NCI-H2107 treated with DMSO at 0.1 percent for 48 hours (cell line): ENCODE measurements at regions not wholly inside any gene's neighbourhood (a gene's known extent, or its start where the extent isn't known, plus 50 kb on each side); places are given as distances from the start of the nearest gene placed in this dataset.
"Not testable (repeated sequence)": the region's sequence is repeated elsewhere in the genome, so short reads cannot be mapped to it uniquely, and the experiment has no call there.

Source experiments
- DNase-seq: peaks from one replicate; lab custom pipeline; 2025; ENCODE audit not compliant: unreplicated experiment; lab: John Stamatoyannopoulos, UW

DNA sequence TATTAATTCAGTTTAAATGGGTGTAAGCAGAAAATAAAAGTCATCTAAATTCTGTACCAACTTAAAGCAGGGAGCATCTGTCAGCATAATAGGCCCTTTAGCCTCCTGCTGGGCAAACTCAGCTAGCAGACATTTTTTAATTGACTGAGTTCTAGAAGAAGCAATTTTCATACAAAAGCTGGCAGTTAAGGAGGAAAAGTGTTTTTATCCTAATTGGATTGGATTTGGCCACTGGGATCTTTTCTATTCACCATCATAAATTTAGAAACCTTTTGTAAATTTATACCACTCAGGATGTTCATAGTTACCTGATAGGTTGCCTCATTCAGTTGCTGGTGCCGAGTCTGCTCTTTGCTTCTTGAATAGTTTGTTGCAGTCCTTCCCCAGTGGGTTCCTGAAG lies 262.7 kb upstream of the FSIP2 start:
- DNase-seq, result peak; percentile 60

DNA sequence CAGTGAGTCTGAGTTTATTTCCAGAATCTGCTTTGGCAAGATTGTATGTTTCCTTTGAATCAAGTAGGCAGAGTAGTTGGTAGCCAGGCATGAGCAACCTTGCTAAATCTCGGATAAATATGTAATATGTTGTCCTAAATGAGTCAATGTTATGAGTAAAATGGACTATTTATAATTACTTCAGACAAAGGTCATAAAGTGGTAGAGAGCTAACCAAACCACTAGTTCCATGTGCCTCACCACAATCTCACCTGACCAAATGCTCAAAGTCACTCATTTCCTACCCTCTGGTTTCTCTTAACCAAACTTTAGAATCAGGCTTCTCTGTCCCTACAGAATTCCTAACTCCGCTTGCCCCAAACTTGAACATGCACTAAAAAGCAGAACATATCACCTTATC lies 261.2 kb upstream of the FSIP2 start:
- no peak for DNase-seq

DNA sequence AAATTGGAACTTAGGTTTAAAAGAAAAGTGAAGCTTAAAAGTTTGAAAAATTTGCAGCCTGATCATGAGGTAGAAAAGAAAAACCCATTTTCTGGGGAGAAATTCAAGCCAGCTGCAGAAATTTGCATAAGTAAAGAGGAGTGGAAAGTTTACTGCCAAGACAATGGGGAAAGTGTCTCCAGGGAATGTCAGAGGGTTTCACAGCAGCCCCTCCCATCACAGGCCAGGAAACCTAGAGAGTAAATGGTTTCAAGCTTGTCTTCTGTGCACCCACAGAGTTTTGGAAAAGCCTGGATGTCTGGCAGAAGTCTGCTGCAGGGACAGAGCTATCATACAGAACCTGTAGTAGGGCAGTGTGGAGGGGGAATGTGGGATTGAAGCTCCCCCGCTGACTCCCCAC lies 254.0 kb upstream of the FSIP2 start:
- DNase-seq, result peak; percentile 2

DNA sequence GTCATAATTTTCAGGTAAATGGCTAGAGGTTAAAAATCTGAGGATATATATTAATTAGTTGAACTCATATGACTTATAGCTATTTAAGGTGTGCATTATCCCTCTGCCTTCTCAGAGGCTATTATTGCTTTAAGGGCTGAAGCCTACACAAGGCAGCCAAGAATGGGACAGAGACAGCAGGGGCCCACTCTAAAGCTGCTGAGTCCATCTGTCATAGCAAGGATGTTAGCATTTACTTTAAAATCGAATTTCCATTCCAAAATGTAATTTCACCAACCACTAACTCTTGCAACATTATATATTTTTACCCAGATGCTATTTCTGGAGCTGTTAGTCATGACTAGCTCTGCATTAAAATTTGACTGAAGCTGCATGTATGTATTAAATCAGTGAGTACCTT lies 236.3 kb upstream of the FSIP2 start:
- DNase-seq, result no peak

DNA sequence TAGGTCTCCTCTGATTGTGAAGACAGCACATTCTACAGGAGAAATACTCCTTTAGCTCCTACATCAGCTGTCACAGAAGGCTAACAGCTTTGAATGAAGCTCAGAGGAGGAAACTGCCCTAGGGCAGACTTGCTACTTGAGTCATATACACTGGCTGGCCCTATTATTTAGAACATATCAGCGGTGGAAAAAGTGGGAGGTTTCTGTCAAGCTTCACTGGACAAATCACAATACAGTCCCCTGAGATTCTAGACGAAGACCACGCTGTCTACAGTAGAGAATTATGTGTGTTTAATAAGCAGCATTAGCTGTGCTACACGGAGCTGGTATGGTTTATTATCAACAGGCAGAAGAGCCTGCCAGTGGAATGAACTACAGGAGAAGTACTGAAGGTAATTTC lies 230.9 kb upstream of the FSIP2 start:
- peak; percentile 13 for DNase-seq

DNA sequence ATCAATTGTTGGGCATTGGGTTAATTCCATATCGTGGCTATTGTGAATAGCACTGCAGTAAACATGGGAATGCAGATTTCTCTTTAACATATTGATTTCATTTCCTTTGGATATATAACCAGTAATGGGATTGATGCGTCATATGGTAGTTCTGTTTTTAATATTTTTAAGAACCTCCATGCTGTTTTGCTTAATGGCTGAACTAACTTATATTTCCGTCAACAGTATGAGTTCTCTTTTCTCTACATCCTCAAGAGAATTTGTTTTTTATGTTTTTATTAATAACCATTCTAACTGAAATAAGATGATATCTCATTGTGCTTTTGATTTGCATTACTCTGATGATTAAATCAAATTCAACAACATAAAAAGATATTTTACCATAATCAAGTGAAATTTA lies 228.5 kb upstream of the FSIP2 start:
- no peak for DNase-seq

DNA sequence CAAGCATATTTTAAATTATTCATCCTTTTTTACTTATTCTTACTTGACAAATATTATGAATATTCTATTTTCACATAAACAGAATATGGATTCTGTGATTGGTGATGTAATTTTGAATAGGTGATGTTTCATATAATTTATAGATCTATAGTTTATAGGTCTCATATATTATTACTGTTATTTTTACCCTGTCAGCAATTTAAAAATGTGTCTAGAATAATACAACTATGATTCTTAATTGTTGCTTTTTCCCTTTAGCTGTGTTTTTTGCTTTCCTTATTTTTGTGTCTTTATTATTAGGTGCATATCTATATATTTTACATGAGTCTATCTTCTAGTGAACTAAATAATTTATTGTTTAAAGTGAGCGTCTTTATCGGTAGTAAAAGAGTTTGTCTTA lies 226.7 kb upstream of the FSIP2 start:
- no peak for DNase-seq

DNA sequence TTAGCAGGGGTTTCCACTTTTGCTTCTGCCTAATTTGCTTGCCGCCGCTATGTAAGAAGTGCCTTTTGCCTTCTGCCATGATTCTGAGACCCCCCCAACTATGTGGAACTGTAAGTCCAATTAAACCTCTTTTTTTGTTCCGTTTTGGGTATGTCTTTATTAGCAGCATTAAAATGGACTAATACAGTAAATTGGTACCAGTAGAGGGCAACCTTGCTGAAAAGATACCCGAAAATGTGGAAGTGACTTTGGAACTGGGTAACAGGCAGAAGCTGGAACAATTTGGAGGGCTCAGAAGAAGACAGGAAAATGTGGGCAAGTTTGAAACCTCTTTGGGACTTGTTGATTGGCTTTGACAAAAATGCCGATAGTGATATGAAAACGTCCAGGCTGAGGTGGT lies 216.1 kb upstream of the FSIP2 start:
- DNase-seq, result no peak

DNA sequence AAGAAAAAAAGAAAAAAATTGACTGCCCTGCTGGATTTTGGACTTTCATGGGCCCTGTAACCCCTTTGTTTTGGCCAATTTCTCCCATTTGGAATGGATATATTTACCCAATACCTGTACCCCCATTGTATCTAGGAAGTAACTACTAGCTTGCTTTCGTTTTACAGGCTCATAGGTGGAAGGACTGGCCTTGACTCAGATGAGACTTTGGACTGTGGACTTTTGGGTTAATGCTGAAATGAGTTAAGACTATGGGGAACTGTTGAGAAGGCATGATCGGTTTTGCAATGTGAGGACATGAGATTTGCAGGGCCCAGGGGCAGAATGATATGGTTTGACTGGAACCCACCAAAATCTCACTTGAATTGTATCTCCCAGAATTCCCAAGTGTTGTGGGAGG lies 214.4 kb upstream of the FSIP2 start:
- DNase-seq, result not testable (repeated sequence)

DNA sequence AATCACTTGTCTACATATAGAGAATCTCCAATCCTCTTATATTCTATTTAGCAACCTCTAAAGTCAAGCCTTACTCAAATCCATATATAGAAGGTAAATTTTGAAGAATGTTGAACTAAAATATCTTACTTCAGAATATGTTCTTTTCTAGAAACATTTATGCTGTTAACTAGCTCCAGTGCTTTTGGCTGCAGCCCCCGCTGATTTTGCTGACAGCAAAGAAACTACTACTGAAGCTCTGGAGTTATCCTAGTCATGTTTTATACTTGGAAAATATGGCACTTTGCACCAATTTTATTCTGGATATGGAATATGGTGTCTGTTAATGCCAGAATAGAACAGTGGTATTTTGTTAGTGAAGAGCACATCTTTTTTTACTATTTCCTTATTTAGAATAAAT lies 212.4 kb upstream of the FSIP2 start:
- DNase-seq, result no peak

DNA sequence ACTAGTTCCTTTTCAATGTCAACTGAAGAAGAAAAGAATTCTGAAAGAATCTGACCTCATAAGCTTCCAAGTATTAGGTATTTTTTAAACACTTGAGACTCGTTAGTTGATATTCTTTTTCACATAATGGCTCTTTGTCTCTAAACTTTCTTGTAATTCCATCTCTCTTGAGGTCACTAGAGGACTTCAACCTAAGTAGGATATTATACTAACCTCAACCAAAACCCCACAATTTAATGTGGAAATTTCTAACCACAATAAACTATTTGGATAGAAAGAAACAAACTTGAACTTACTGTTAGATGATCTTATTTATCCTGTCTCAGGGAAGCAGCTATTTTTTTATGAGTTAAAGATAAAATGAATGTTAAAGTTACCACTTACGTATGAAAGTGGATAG lies 206.9 kb upstream of the FSIP2 start:
- no peak for DNase-seq

DNA sequence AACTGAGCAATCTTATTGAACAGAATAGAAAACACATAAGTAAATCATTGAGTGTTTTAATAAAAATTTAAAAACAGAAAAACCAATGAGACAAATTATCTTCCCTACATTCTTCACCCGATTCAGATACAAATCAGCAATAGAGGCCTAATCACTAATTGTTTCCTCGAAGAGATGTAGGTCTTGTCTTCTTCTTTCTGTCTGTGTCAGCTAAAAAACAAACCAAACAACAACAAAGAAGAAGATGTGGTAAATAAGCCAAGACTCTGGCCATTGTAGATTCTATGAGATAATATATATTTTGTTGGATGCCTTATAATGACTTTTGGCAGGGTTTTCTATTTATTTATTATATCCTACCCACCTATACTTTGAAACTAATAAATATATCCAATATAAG lies 200.9 kb upstream of the FSIP2 start:
- no peak for DNase-seq

DNA sequence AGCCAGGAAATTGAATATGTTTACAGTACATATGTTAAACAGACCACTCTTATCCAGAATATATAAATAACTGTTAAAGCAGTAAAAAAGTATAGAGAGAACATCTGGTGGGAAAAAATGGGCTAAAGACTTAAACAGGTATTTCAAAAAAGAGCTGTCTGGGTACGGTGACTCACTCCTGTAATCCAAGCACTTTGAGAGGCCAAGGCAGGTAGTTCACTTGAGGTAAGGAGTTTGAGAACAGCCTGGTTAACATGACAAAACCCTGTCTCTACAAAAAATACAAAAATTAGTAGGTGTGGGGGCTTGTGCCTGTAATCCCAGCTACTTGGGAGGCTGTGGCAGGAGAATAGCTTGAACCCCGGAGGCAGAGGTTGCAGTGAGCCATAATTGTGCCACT lies 171.4 kb upstream of the FSIP2 start:
- no peak for DNase-seq

DNA sequence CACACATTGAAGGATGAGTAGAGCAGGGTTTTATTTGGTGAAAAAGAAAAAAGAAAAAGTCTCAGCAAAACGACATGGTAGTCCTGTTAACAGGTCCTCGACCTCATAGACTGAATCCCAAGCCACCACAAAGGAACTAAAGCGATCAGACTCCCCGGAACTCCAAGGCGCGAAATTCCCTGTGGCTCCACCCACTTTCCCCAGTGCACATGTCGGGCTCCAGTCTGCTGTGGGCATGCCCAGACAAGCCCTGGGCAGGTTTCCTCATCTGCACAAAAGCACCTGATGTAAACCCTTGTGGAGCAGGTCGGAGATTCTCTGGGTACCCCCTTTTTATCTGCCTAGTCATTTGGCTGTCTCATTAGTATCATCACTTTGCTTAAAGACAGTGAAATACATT lies 170.7 kb upstream of the FSIP2 start:
- no peak for DNase-seq

DNA sequence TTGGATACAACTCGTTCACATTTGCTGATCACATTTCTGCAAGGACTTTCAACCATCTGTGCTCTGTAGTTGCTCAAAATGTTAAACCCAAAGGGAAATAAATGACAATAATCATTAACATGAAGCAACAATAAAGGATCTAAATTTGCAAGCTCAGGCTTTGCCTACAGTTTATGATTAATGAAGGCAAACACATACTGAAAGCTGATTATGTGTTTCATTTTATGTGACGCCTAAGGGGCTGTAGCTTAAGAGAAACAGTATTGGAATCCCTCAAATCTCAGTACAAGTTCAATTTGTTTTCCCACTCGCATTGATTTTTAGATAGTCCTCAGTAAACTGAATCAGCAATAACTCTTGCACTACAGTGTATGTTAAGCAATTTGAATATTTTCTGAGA lies 160.3 kb upstream of the FSIP2 start:
- DNase-seq, result no peak

DNA sequence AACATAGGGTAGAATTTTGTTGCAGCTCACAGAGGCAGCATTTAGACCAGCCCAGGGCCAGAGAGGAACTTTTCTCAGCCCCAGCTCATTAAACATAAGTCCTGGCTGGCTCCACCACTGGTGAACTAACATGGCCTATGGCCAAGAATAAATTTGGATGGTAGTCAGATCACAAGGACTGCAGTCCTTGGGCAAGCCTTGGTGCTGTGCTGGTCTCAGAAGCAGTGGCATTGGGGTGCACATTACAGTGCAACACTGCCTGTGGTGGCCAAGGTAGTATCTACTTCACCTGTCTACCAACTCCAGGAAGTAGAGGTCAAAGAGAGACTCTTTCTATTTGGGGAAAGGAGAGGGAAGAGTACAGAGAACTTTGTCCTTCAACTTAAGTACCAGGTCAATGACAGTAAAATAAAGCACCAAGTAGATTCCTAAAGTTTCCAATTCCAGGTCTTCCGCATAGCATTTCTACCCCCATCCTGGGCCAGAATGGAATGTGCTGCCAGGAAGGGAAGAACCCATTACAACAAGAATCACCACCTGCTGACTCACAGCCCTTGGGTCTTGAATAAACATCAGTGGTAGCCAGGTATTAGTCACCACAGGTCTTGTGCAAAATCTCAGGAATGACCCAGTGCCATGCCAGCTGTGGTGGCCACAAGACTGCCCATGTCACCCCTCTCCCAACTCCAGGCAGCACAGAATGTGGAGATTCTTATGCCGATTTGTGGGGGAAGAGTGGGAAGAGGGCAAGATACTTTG lies 155.4 kb upstream of the FSIP2 start:
- no peak for DNase-seq

DNA sequence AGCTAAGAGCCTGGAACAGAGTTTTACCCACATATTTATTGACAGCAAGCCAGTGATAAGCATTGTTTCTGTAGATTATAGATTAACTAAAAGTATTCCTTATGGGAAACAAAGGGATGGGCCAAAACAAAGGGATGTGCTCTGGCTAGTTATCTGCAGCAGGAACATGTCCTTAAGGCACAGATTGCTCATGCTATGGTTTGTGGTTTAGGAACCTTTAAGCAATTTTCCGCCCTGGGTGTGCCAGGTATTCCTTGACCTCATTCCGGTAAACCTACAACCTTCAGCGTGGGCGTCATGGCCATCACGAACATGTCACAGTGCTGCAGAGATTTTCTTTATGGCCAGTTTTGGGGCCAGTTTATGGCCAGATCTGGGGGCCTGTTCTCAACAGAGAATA lies 153.4 kb upstream of the FSIP2 start:
- DNase-seq, result not testable (repeated sequence)

DNA sequence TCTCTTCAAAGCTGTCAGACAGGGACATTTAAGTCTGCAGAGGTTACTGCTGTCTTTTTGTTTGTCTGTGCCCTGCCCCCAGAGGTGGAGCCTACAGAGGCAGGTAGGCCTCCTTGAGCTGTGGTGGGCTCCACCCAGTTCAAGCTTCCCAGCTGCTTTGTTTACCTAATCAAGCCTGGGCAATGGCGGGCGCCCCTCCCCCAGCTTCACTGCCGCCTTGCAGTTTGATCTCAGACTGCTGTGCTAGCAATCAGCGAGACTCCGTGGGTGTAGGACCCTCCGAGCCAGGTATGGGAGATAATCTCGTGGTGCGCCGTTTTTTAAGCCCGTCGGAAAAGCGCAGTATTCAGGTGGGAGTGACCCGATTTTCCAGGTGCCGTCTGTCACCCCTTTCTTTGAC lies 147.3 kb upstream of the FSIP2 start:
- DNase-seq, result not testable (repeated sequence)

DNA sequence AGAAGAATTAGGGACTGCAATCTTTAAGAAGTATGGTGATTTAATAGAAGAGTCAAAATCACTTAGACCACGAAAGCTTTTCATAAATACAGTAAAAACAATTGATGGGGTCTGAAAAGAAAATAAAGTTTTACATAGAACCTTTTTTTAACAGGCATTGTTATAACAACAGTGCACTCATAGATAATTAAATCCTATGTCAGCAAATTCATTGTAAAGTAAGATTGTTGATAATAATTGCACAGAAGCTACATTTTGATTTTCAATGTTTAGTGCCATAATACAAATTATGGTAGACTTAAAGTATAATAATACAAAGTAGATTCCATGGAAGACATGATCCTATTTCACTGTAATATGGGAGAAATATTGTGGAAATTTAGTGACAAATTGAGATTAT lies 130.7 kb upstream of the FSIP2 start:
- DNase-seq, result no peak

DNA sequence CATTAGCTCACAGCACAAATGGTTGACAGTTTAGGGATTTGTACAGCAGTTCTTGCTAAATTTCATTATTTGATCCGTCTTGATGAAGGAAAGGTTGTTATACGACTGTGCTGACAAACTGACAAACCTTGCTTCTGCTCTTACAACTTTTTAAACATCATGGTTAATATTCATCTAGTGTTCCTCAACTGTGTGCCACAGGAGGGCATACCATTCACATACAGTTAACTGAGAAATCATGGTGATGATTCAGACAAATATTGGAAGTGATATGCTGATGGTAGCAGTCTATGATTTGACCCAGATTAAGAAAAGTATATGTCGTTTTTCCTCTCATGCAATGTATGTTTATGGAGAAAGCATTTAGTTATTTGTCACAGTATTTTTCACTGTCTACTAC lies 129.8 kb upstream of the FSIP2 start:
- DNase-seq, result peak; percentile 10

DNA sequence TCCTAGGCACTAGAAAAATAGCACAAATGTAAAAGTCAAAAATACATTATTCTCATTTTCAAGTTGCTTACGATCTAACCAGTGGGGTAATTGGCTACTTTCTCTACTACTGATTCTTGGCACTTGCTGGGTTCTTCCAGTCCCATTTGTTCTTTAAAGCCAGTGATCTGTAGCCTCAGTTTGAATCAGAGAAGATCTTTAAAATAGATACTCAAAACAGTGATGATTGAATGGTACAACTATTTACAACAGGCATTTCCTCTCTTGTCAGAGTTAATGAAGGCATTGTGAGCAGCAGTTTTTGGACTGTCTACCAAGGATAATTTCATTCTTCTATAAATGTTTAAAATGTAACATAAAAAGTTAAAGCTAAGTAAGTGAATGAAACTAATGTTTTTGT lies 128.3 kb upstream of the FSIP2 start:
- DNase-seq, result no peak

DNA sequence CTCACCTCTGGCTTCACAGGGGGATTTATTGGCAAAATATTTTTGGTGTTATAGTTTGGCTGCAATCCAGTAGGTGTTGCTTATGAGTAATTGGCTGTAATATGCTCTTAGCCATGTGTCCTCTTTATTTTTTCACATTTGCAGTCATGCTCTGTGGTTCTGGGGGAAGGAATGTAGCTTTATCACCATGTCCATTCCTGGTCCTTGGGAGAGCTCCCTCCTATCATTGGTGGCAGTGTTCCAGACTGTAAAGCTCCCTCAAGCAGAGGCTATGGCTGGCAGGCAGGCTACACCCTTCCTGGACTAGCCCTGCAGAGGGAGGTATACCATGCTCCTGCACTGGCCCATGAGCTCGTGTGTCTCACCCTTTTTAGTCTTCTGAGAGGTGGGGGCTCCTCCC lies 120.0 kb upstream of the FSIP2 start:
- DNase-seq, result no peak

DNA sequence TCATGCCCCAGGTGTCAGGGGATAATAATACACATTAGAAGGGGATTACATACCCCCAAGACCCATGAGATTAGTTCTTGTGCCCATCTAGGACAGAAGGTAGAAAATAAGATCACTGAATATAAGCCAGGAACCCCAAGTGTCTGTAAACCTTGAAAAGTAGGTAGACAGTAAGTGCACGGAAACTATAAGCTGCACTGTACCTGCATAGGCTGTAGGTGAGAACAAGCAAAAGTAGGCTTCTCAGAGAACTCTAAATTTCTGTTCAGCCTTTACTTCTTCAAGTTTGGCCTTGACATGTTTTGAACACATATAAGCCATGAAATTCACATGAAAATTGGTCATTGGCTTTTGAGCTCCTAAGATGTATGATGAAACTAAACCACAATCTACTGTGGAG lies 113.0 kb upstream of the FSIP2 start:
- no peak for DNase-seq

DNA sequence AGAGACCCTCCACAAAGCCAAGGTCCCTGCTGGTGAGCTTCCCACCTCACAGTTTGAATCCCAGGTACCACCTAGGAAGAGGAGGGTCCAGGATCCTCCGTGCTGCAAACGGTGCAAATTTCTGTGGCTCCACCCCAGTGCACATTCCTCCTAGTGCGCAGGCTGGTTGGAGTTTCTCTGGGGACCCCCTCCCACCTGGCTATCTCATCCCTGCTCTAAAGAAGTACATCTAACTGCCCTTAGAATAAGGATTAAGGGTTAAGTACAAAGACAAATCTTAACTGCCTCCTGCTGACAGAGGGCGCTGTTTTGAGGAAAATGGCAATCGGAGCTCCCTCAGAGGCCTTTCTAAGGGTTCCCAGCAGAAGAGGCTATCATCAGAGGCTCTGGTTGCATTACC lies 109.6 kb upstream of the FSIP2 start:
- no peak for DNase-seq
